GM23338 (cell line): ENCODE measurements at regions not wholly inside any gene's neighbourhood (a gene's known extent, or its start where the extent isn't known, plus 50 kb on each side); places are given as distances from the start of the nearest gene placed in this dataset.

ENCODE experiments used
- ATAC-seq: fragments of 200-7000 bp; cut with Tn5 transposase; 3 replicates; pipeline ENCODE4 v1.9.1; 2020
- DNase-seq: peaks from one replicate; pipeline ENCODE4 v3.0.0-alpha.2; 2015; ENCODE audit warnings: low spot score
- H2AFZ ChIP-seq: fragments of 200-600 bp; sonication (generic); 2 replicates; pipeline ENCODE4 v1.8.0; 2016; ENCODE audit warnings: antibody characterized with exemption, mild to moderate bottlenecking, moderate library complexity
- H3F3A ChIP-seq: fragments of 200-600 bp; sonication (generic); replicated peaks from 2 replicates; pipeline ENCODE4 v1.8.0; 2017; ENCODE audit warnings: antibody characterized with exemption, mixed run types, low read depth
- H3K27ac ChIP-seq: fragments of 200-600 bp; sonication (generic); 2 replicates; pipeline ENCODE4 v1.6.1; 2016; ENCODE audit warnings: low read depth
- H3K27me3 ChIP-seq: fragments of 200-600 bp; sonication (generic); 2 replicates; pipeline ENCODE4 v1.8.0; 2016; ENCODE audit warnings: mild to moderate bottlenecking, mixed run types, moderate library complexity; ENCODE audit not compliant: insufficient read depth
- H3K36me3 ChIP-seq: fragments of 200-600 bp; sonication (generic); 2 replicates; pipeline ENCODE4 v1.8.0; 2016; ENCODE audit warnings: mild to moderate bottlenecking; ENCODE audit not compliant: insufficient read depth
- H3K4me1 ChIP-seq: fragments of 200-600 bp; sonication (generic); 2 replicates; pipeline ENCODE4 v1.8.0; 2016; ENCODE audit warnings: mild to moderate bottlenecking, moderate library complexity; ENCODE audit not compliant: insufficient read depth
- H3K4me2 ChIP-seq: fragments of 200-600 bp; sonication (generic); 2 replicates; pipeline ENCODE4 v1.7.1; 2017; ENCODE audit warnings: mixed run types
- H3K4me3 ChIP-seq: fragments of 200-600 bp; sonication (generic); 2 replicates; pipeline ENCODE4 v1.6.1; 2016; ENCODE audit warnings: mixed run types
- H3K79me2 ChIP-seq: fragments of 200-600 bp; sonication (generic); replicated peaks from 2 replicates; pipeline ENCODE4 v1.8.0; 2017; ENCODE audit warnings: mild to moderate bottlenecking; ENCODE audit not compliant: insufficient read depth
- H3K9me2 ChIP-seq: fragments of 200-600 bp; sonication (generic); 2 replicates; pipeline ENCODE4 v1.8.0; 2017; ENCODE audit not compliant: insufficient read depth
- H4K20me1 ChIP-seq: fragments of 200-600 bp; sonication (generic); replicated peaks from 2 replicates; pipeline ENCODE4 v1.8.0; 2017; ENCODE audit warnings: mild to moderate bottlenecking; ENCODE audit not compliant: insufficient read depth
- H3K27ac Mint-ChIP-seq: 2 replicates; pipeline ENCODE4 v1.8.0; 2020; ENCODE audit warnings: inconsistent platforms, mild to moderate bottlenecking, moderate library complexity, mixed read lengths
- H3K27me3 Mint-ChIP-seq: 3 replicates; pipeline ENCODE4 v1.8.0; 2022; ENCODE audit warnings: low read depth, mild to moderate bottlenecking, moderate library complexity, mixed read lengths, inconsistent platforms; ENCODE audit not compliant: insufficient read depth, poor library complexity
- H3K36me3 Mint-ChIP-seq: 3 replicates; pipeline ENCODE4 v1.8.0; 2021; ENCODE audit warnings: low read depth, mild to moderate bottlenecking, inconsistent platforms, moderate library complexity, mixed read lengths
- H3K4me1 Mint-ChIP-seq: 3 replicates; pipeline ENCODE4 v1.8.0; 2020; ENCODE audit warnings: mild to moderate bottlenecking, inconsistent platforms, mixed read lengths
- H3K4me3 Mint-ChIP-seq: 3 replicates; pipeline ENCODE4 v1.8.0; 2021; ENCODE audit warnings: moderate library complexity, mild to moderate bottlenecking, inconsistent platforms, mixed read lengths
- H3K9me3 Mint-ChIP-seq: 3 replicates; pipeline ENCODE4 v1.8.0; 2020; ENCODE audit warnings: moderate library complexity, mild to moderate bottlenecking, inconsistent platforms, mixed read lengths
- ETS1 ChIP-seq: IDR thresholded peaks from 2 replicates; pipeline ENCODE4 v1.6.1; 2016; ENCODE audit warnings: antibody characterized with exemption
- EZH2phosphoT487 ChIP-seq: fragments of 200-600 bp; sonication (generic); IDR thresholded peaks from one replicate; pipeline ENCODE4 v1.8.1; 2018; ENCODE audit warnings: antibody characterized with exemption; ENCODE audit not compliant: unreplicated experiment
- JUNB ChIP-seq: IDR thresholded peaks from one replicate; pipeline ENCODE4 v1.6.1; 2016; ENCODE audit warnings: antibody characterized with exemption; ENCODE audit not compliant: unreplicated experiment
- NANOG ChIP-seq: IDR thresholded peaks from 2 replicates; pipeline ENCODE4 v1.6.1; 2016; ENCODE audit warnings: antibody characterized with exemption, borderline replicate concordance
- POLR2AphosphoS5 ChIP-seq: IDR thresholded peaks from 2 replicates; pipeline ENCODE4 v1.6.1; 2016; ENCODE audit warnings: antibody characterized with exemption, low read depth
- STAT1 ChIP-seq: IDR thresholded peaks from one replicate; pipeline ENCODE4 v1.6.1; 2016; ENCODE audit warnings: antibody characterized with exemption; ENCODE audit not compliant: unreplicated experiment
- ZNF114 ChIP-seq: fragments of 250-450 bp; sonication (Bioruptor Pico); IDR thresholded peaks from 2 replicates; pipeline ENCODE4 v1.5.0; 2020; ENCODE audit warnings: mild to moderate bottlenecking, moderate library complexity
- ZNF331 ChIP-seq: fragments of 250-450 bp; sonication (Bioruptor Pico); IDR thresholded peaks from 2 replicates; pipeline ENCODE4 v1.5.0; 2020; ENCODE audit warnings: low read depth, mild to moderate bottlenecking, moderate library complexity
- TF ChIP-seq, protein P1 (sequence below), 2 experiments: fragments of 200-600 bp in 1 of 2; sonication (generic) in 1 of 2; conservative IDR thresholded peaks; 2 replicates each; pipeline versions ENCODE4 v1.5.1 to v1.6.1; 2016 to 2017; ENCODE audit warnings: antibody characterized with exemption in 2 of 2, low read depth in 2 of 2, mild to moderate bottlenecking in 2 of 2, moderate library complexity in 1 of 2
- TF ChIP-seq, protein P2 (sequence below): fragments of 250-450 bp; sonication (Bioruptor Pico); IDR thresholded peaks from 2 replicates; pipeline ENCODE4 v1.5.0; 2020; ENCODE audit warnings: mild to moderate bottlenecking, moderate library complexity

GRCh38 chr11:90890347-90890746 is 667.5 kb upstream of the CHORDC1 start:
- no peaks in the 10 kb centered on the region for H3F3A ChIP-seq
- no peak overlapping the region for H3K4me3 Mint-ChIP-seq
- no peaks in the 10 kb centered on the region for H3K27me3 ChIP-seq
- no peaks in the 10 kb centered on the region for H3K27me3 Mint-ChIP-seq
- H2AFZ ChIP-seq, result no peak overlapping the region
- no peaks in the 10 kb centered on the region for H3K36me3 Mint-ChIP-seq
- no peaks in the 10 kb centered on the region for H3K9me3 Mint-ChIP-seq
- no peaks in the 10 kb centered on the region for H4K20me1 ChIP-seq
- DNase-seq (no peak), ATAC-seq (no peak)
- H3K79me2 ChIP-seq, result no peaks in the 10 kb centered on the region
- no peak overlapping the region for H3K4me3 ChIP-seq
- H3K9me2 ChIP-seq, result no peaks in the 10 kb centered on the region; the same call in 1 of the 2 replicates
- H3K27ac ChIP-seq, result no peak overlapping the region
- H3K36me3 ChIP-seq, result no peaks in the 10 kb centered on the region
- H3K27ac Mint-ChIP-seq, result no peak overlapping the region
- peaks cover 6% of the 10 kb centered on the region; the same call in 1 of the 3 replicates for H3K4me1 Mint-ChIP-seq
- no peaks in the 10 kb centered on the region for H3K4me1 ChIP-seq
- no peak overlapping the region for H3K4me2 ChIP-seq
- TF ChIP-seq JUNB (no peak), ZNF331 (CRISPR knock-in tag) (no peak), POLR2AphosphoS5 (no peak), NANOG (no peak)
- TF ChIP-seq, protein P1, sequence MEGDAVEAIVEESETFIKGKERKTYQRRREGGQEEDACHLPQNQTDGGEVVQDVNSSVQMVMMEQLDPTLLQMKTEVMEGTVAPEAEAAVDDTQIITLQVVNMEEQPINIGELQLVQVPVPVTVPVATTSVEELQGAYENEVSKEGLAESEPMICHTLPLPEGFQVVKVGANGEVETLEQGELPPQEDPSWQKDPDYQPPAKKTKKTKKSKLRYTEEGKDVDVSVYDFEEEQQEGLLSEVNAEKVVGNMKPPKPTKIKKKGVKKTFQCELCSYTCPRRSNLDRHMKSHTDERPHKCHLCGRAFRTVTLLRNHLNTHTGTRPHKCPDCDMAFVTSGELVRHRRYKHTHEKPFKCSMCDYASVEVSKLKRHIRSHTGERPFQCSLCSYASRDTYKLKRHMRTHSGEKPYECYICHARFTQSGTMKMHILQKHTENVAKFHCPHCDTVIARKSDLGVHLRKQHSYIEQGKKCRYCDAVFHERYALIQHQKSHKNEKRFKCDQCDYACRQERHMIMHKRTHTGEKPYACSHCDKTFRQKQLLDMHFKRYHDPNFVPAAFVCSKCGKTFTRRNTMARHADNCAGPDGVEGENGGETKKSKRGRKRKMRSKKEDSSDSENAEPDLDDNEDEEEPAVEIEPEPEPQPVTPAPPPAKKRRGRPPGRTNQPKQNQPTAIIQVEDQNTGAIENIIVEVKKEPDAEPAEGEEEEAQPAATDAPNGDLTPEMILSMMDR (conservative IDR thresholded peaks at IDR 0.05; ENCODE audit: low read depth in 2 of 2), result no peak

- no peaks in the 10 kb centered on the region for H3K36me3 Mint-ChIP-seq
- no peaks in the 10 kb centered on the region for H3K4me1 ChIP-seq
- no peaks in the 10 kb centered on the region for H3K27me3 Mint-ChIP-seq
- no peak overlapping the region for H3K4me3 Mint-ChIP-seq
- H3K27ac Mint-ChIP-seq, result no peak overlapping the region
- H3K4me1 Mint-ChIP-seq, result no peaks in the 10 kb centered on the region
- no peaks in the 10 kb centered on the region for H3K36me3 ChIP-seq
- H3K4me3 ChIP-seq, result no peak overlapping the region
- no peaks in the 10 kb centered on the region for H3F3A ChIP-seq
- H4K20me1 ChIP-seq, result no peaks in the 10 kb centered on the region
- no peaks in the 10 kb centered on the region for H3K9me2 ChIP-seq
- H3K27ac ChIP-seq, result no peak overlapping the region
- H3K79me2 ChIP-seq, result no peaks in the 10 kb centered on the region
- DNase-seq (no peak), ATAC-seq (no peak)
- no peaks in the 10 kb centered on the region for H3K27me3 ChIP-seq
- no peak overlapping the region for H2AFZ ChIP-seq
- H3K9me3 Mint-ChIP-seq, result no peaks in the 10 kb centered on the region
- H3K4me2 ChIP-seq, result no peak overlapping the region
- TF ChIP-seq EZH2phosphoT487, result no peak
- TF ChIP-seq, protein P1 (conservative IDR thresholded peaks at IDR 0.05; ENCODE audit: low read depth in 2 of 2), result no peak
- no peak for TF ChIP-seq STAT1
- TF ChIP-seq, protein P2, sequence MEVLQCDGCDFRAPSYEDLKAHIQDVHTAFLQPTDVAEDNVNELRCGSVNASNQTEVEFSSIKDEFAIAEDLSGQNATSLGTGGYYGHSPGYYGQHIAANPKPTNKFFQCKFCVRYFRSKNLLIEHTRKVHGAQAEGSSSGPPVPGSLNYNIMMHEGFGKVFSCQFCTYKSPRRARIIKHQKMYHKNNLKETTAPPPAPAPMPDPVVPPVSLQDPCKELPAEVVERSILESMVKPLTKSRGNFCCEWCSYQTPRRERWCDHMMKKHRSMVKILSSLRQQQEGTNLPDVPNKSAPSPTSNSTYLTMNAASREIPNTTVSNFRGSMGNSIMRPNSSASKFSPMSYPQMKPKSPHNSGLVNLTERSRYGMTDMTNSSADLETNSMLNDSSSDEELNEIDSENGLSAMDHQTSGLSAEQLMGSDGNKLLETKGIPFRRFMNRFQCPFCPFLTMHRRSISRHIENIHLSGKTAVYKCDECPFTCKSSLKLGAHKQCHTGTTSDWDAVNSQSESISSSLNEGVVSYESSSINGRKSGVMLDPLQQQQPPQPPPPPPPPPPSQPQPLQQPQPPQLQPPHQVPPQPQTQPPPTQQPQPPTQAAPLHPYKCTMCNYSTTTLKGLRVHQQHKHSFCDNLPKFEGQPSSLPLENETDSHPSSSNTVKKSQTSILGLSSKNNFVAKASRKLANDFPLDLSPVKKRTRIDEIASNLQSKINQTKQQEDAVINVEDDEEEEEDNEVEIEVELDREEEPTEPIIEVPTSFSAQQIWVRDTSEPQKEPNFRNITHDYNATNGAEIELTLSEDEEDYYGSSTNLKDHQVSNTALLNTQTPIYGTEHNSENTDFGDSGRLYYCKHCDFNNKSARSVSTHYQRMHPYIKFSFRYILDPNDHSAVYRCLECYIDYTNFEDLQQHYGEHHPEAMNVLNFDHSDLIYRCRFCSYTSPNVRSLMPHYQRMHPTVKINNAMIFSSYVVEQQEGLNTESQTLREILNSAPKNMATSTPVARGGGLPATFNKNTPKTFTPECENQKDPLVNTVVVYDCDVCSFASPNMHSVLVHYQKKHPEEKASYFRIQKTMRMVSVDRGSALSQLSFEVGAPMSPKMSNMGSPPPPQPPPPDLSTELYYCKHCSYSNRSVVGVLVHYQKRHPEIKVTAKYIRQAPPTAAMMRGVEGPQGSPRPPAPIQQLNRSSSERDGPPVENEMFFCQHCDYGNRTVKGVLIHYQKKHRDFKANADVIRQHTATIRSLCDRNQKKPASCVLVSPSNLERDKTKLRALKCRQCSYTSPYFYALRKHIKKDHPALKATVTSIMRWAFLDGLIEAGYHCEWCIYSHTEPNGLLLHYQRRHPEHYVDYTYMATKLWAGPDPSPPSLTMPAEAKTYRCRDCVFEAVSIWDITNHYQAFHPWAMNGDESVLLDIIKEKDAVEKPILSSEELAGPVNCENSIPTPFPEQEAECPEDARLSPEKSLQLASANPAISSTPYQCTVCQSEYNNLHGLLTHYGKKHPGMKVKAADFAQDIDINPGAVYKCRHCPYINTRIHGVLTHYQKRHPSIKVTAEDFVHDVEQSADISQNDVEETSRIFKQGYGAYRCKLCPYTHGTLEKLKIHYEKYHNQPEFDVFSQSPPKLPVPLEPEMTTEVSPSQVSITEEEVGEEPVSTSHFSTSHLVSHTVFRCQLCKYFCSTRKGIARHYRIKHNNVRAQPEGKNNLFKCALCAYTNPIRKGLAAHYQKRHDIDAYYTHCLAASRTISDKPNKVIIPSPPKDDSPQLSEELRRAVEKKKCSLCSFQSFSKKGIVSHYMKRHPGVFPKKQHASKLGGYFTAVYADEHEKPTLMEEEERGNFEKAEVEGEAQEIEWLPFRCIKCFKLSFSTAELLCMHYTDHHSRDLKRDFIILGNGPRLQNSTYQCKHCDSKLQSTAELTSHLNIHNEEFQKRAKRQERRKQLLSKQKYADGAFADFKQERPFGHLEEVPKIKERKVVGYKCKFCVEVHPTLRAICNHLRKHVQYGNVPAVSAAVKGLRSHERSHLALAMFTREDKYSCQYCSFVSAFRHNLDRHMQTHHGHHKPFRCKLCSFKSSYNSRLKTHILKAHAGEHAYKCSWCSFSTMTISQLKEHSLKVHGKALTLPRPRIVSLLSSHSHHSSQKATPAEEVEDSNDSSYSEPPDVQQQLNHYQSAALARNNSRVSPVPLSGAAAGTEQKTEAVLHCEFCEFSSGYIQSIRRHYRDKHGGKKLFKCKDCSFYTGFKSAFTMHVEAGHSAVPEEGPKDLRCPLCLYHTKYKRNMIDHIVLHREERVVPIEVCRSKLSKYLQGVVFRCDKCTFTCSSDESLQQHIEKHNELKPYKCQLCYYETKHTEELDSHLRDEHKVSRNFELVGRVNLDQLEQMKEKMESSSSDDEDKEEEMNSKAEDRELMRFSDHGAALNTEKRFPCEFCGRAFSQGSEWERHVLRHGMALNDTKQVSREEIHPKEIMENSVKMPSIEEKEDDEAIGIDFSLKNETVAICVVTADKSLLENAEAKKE (CRISPR knock-in tag), result no peak
- TF ChIP-seq ETS1, result no peak
- no peak for TF ChIP-seq NANOG
- no peak for TF ChIP-seq POLR2AphosphoS5
- no peak for TF ChIP-seq ZNF114 (CRISPR knock-in tag)
These were observed 661.3 kb upstream of the CHORDC1 start for GRCh38 chr11:90884181-90884580.
